CD4-positive, CD25-positive, alpha-beta regulatory T cell (primary cell): ENCODE measurements at regions not wholly inside any gene's neighbourhood (a gene's known extent, or its start where the extent isn't known, plus 50 kb on each side); places are given as distances from the start of the nearest gene placed in this dataset.

Source experiments
- ATAC-seq, 2 donors: fragments of 150-1000 bp; cut with Tn5 transposase; one replicate each; pipeline ENCODE4 v1.10.0; 2021; ENCODE audit warnings: low read depth in 2 of 2, moderate number of reproducible peaks in 2 of 2, moderate library complexity in 1 of 2
- DNase-seq, 3 donors: peaks; one replicate each; pipeline versions ENCODE4 v3.0.0 to v3.0.0-alpha.2; 2012 to 2022; ENCODE audit warnings: mixed read lengths in 1 of 3
- H3K27ac ChIP-seq: one replicate; pipeline ENCODE4 v1.7.0; 2013; ENCODE audit warnings: mild to moderate bottlenecking, low read length; ENCODE audit not compliant: insufficient read depth, poor library complexity, severe bottlenecking
- H3K27me3 ChIP-seq: one replicate; pipeline ENCODE4 v1.7.0; 2013; ENCODE audit warnings: low read length; ENCODE audit not compliant: control insufficient read depth, insufficient read depth
- H3K36me3 ChIP-seq: one replicate; pipeline ENCODE4 v1.7.0; 2013; ENCODE audit warnings: mild to moderate bottlenecking, low read length, moderate library complexity; ENCODE audit not compliant: control insufficient read depth, insufficient read depth
- H3K4me1 ChIP-seq: 2 replicates; pipeline ENCODE4 v1.7.0; 2013; ENCODE audit warnings: mild to moderate bottlenecking, low read length; ENCODE audit not compliant: insufficient read depth, control insufficient read depth, poor library complexity, severe bottlenecking
- H3K4me3 ChIP-seq: one replicate; pipeline ENCODE4 v1.7.0; 2013; ENCODE audit warnings: low read depth, mild to moderate bottlenecking, low read length, moderate library complexity
- H3K9me3 ChIP-seq, 2 experiments: 1 replicate in 1 of 2; 2 replicates in 1 of 2; pipeline ENCODE4 v1.7.0; 2013; ENCODE audit warnings: low read length in 2 of 2, mild to moderate bottlenecking in 1 of 2, moderate library complexity in 1 of 2; ENCODE audit not compliant: control insufficient read depth in 2 of 2
- H3K27ac Mint-ChIP-seq, 3 donors: one replicate each; pipeline ENCODE4 v1.8.0; 2020 to 2022; ENCODE audit warnings: mild to moderate bottlenecking in 3 of 3, mixed read lengths in 3 of 3, moderate library complexity in 2 of 3
- H3K27me3 Mint-ChIP-seq: one replicate; pipeline ENCODE4 v1.8.0; 2022; ENCODE audit warnings: mild to moderate bottlenecking, mixed read lengths
- H3K36me3 Mint-ChIP-seq: one replicate; pipeline ENCODE4 v1.8.0; 2020; ENCODE audit warnings: mixed read lengths
- H3K4me1 Mint-ChIP-seq, 4 donors: one replicate each; pipeline ENCODE4 v1.8.0; 2020 to 2022; ENCODE audit warnings: mixed read lengths in 4 of 4, mild to moderate bottlenecking in 1 of 4
- H3K4me3 Mint-ChIP-seq, 4 donors: one replicate each; pipeline ENCODE4 v1.8.0; 2020 to 2022; ENCODE audit warnings: mild to moderate bottlenecking in 4 of 4, mixed read lengths in 4 of 4, moderate library complexity in 3 of 4
- H3K9me3 Mint-ChIP-seq, 7 donors: one replicate each; pipeline ENCODE4 v1.8.0; 2020 to 2022; ENCODE audit warnings: mixed read lengths in 7 of 7, mild to moderate bottlenecking in 3 of 7, moderate library complexity in 2 of 7

DNA sequence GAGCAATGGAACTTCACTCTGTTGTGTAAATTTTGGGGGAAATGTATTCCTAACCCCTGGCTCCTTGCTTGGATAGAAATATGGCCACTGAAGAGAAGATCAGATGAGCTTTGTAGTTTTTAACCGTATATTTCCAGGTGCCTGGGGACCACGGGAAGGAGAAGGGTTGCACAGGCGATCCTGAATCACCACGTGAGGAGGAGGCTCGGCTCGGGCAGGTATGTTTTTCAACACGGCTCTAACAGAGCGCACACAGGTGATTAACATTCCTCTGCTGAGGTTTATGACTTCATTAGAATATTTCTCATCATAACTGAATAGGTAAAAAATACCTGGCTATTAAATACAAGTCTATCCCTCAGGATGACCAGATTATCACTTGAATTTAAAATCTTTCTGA is 495.0 kb upstream of the ZFHX3 start:
- Histone ChIP-seq H3K36me3 (no peaks in the 10 kb centered on the region), H3K27me3 (no peaks in the 10 kb centered on the region), H3K4me3 (no peak overlapping the region), H3K4me1 (no peaks in the 10 kb centered on the region), H3K27ac (no peak overlapping the region), H3K9me3 (no peaks in the 10 kb centered on the region)
- no peaks in the 10 kb centered on the region for H3K36me3 Mint-ChIP-seq
- H3K27ac Mint-ChIP-seq, result no peak overlapping the region
- no peak overlapping the region for H3K4me3 Mint-ChIP-seq
- no peak for DNase-seq
- H3K9me3 Mint-ChIP-seq, result peaks cover 0 to 6% (median 0%) of the 10 kb centered on the region in 7 donors
- no peaks in the 10 kb centered on the region for H3K4me1 Mint-ChIP-seq
- peaks cover 26% of the 10 kb centered on the region for H3K27me3 Mint-ChIP-seq
- no peak for ATAC-seq

DNA sequence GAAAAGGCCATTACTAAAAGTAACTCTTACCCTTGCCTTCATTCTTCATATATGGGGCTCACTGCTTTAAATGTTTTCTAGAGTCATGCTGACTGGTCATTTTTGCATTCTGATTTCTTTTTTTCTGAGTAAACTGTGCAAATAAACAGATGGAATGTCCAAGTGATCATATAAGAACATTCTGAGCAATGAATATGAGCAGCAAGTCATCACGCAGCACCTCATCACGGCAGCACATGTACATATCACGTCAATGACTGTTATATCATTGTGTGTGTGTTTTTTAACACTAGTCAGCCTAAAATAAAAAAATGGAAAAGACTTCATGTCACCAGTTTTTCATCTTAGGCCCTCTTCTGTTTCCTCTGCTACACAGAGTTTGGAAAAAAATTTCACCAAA is 490.0 kb upstream of the ZFHX3 start:
- Mint-ChIP-seq H3K27me3 (no peaks in the 10 kb centered on the region), H3K4me3 (no peak overlapping the region), H3K9me3 (peaks cover 0 to 8% (median 0%) of the 10 kb centered on the region in 7 donors), H3K4me1 (peaks cover 0 to 5% (median 0%) of the 10 kb centered on the region in 4 donors), H3K36me3 (no peaks in the 10 kb centered on the region), H3K27ac (no peak overlapping the region)
- ATAC-seq (no peak), DNase-seq (no peak)
- Histone ChIP-seq H3K9me3 (no peaks in the 10 kb centered on the region), H3K4me3 (no peak overlapping the region), H3K27me3 (no peaks in the 10 kb centered on the region), H3K4me1 (no peaks in the 10 kb centered on the region), H3K27ac (no peak overlapping the region), H3K36me3 (no peaks in the 10 kb centered on the region)

DNA sequence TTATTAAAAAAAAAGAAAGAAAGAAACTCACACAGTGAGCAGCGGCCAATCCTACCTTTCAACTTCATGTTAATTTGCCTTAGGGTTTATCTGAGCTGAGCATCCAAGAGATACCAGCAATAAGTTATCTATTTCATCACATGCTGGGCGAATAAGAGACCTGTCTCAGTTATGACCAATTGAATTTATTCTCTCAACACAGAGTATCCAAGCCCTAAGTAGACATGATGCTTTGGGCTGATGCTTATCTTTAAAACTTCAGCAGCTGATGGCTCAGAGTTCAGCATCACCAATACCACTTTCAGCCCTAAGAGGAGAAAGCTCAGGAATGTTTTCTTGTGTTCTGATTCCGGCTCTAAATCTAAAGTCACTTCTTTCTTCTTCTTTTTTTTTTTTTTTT is 489.0 kb upstream of the ZFHX3 start:
- no peaks in the 10 kb centered on the region for H3K27me3 Mint-ChIP-seq
- Histone ChIP-seq H3K4me1 (no peaks in the 10 kb centered on the region), H3K36me3 (no peaks in the 10 kb centered on the region), H3K9me3 (no peaks in the 10 kb centered on the region), H3K4me3 (no peak overlapping the region), H3K27ac (no peak overlapping the region), H3K27me3 (no peaks in the 10 kb centered on the region)
- no peaks in the 10 kb centered on the region for H3K36me3 Mint-ChIP-seq
- ATAC-seq (no peak), DNase-seq (no peak)
- no peak overlapping the region for H3K27ac Mint-ChIP-seq
- peaks cover 0 to 5% (median 0%) of the 10 kb centered on the region in 4 donors for H3K4me1 Mint-ChIP-seq
- no peak overlapping the region for H3K4me3 Mint-ChIP-seq
- H3K9me3 Mint-ChIP-seq, result peaks cover 0 to 13% (median 2%) of the 10 kb centered on the region in 7 donors

DNA sequence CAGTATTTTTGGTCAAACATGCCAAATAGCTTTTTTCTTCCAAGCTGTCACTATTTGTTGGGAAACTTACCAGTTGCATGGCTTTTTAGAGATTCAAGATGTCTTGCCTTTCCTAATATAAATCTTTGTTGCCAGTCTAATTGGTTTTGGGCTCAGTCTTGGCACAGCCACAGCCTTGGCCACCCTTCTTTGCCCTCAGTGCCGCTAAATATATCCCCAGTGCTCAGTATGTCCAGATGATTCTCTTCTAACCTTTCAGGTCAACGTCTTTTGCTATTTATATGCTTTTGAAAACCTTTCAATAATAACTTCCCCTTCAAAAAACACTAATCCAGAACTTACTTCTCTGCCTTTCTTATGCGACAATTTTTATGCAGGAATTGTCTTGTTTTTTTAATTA is 483.1 kb upstream of the ZFHX3 start:
- no peaks in the 10 kb centered on the region for H3K4me1 ChIP-seq
- H3K36me3 ChIP-seq, result no peaks in the 10 kb centered on the region
- H3K9me3 Mint-ChIP-seq, result peaks cover 0 to 10% (median 3%) of the 10 kb centered on the region in 7 donors
- no peak for DNase-seq
- H3K27ac ChIP-seq, result no peak overlapping the region
- H3K4me3 Mint-ChIP-seq, result no peak overlapping the region
- H3K9me3 ChIP-seq, result no peaks in the 10 kb centered on the region
- H3K4me1 Mint-ChIP-seq, result peaks cover 0 to 5% (median 0%) of the 10 kb centered on the region in 4 donors
- H3K27ac Mint-ChIP-seq, result no peak overlapping the region
- no peak for ATAC-seq
- no peak overlapping the region for H3K4me3 ChIP-seq
- H3K27me3 Mint-ChIP-seq, result no peaks in the 10 kb centered on the region
- H3K36me3 Mint-ChIP-seq, result no peaks in the 10 kb centered on the region
- no peaks in the 10 kb centered on the region for H3K27me3 ChIP-seq

DNA sequence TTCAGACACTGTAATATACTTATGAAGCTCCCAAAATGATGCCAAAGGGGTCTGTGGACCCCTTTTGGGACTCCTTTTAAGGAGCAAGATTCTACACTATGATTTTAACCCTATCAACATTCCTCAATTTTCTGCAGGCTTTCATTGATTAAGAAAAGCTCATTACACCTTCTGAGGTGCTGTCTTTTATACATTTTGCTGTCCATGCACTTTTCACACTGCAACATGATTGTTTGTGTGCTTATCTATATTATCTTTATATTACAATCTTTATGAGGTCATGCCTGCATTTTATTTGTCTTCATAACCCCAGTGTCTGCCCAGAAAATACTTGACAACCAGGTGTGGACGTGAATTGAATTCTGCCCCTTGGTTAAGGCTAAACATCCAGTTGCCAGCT is 482.6 kb upstream of the ZFHX3 start:
- ATAC-seq (no peak), DNase-seq (no peak)
- Histone ChIP-seq H3K36me3 (no peaks in the 10 kb centered on the region), H3K4me1 (no peaks in the 10 kb centered on the region), H3K27me3 (no peaks in the 10 kb centered on the region), H3K9me3 (no peaks in the 10 kb centered on the region), H3K27ac (no peak overlapping the region), H3K4me3 (no peak overlapping the region)
- Mint-ChIP-seq H3K4me3 (no peak overlapping the region), H3K27ac (no peak overlapping the region), H3K36me3 (no peaks in the 10 kb centered on the region), H3K9me3 (peaks cover 0 to 10% (median 3%) of the 10 kb centered on the region in 7 donors), H3K4me1 (peaks cover 0 to 5% (median 0%) of the 10 kb centered on the region in 4 donors), H3K27me3 (no peaks in the 10 kb centered on the region)

DNA sequence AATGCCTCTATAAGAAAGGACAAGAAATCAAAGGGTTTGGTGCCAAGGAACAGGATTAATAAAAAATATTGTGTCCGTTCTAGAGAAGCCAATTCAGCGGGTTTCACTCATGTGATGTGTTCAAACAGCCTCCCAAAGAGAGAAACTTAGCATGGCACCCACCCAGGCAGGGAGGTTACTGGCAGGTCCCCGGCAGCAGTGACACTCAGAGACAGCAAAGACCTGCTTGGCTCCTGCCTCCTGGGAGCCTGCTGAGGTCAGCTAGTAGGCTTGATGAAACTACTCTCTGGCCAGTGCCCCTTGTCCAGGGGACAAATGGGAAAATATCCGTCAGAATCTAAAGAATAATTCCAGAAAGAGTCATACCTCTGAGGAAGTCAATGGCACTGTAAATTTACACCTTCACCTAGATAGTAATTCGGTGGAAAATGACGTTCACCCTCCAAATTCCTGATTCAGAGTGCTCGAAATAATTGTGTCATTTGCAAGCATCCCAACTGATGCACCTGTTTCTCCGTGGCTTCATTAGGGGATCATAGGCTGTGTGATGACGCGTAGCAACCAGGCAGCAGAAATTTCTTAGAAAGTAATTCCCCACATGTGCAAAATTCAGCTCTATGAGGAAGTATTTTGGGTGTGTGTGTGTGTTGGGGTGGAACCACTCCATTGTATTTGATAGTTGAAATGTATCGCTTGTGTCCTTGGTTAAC is 481.5 kb upstream of the ZFHX3 start:
- Mint-ChIP-seq H3K9me3 (peaks cover 0 to 10% (median 3%) of the 10 kb centered on the region in 7 donors), H3K4me3 (no peak overlapping the region), H3K4me1 (peaks cover 0 to 5% (median 0%) of the 10 kb centered on the region in 4 donors), H3K36me3 (no peaks in the 10 kb centered on the region), H3K27ac (no peak overlapping the region), H3K27me3 (no peaks in the 10 kb centered on the region)
- Histone ChIP-seq H3K4me3 (no peak overlapping the region), H3K4me1 (no peaks in the 10 kb centered on the region), H3K36me3 (no peaks in the 10 kb centered on the region), H3K27ac (no peak overlapping the region), H3K27me3 (no peaks in the 10 kb centered on the region), H3K9me3 (no peaks in the 10 kb centered on the region)
- DNase-seq (no peak), ATAC-seq (no peak)

DNA sequence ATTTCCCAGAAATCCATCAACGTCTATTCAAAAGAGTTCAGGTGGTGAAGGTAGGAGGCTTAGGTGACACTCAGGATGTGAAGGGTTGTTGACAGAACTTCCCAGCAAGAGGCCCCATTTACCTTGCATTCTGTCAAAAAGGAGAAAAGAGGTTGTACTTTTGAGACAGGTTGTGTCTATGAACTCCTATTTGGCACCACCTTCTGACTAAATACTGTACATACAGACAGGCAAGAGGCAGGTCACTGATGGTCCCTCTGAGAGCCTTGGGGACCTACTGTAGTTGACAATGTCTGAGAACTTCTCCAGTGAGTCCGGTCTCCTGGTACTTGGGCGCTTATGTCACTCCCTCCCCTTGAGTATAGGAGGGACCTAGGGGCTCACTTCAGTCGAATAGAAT is 479.3 kb upstream of the ZFHX3 start:
- no peaks in the 10 kb centered on the region for H3K4me1 ChIP-seq
- Mint-ChIP-seq H3K27me3 (no peaks in the 10 kb centered on the region), H3K4me3 (no peak overlapping the region), H3K4me1 (no peaks in the 10 kb centered on the region), H3K36me3 (no peaks in the 10 kb centered on the region), H3K9me3 (peaks cover 0 to 8% (median under 1%) of the 10 kb centered on the region in 7 donors), H3K27ac (no peak overlapping the region)
- H3K4me3 ChIP-seq, result no peak overlapping the region
- no peak for ATAC-seq
- H3K27ac ChIP-seq, result no peak overlapping the region
- H3K9me3 ChIP-seq, result no peaks in the 10 kb centered on the region
- DNase-seq, result no peak
- H3K36me3 ChIP-seq, result no peaks in the 10 kb centered on the region
- no peaks in the 10 kb centered on the region for H3K27me3 ChIP-seq
